HCT116 (cell line): ENCODE measurements at regions not wholly inside any gene's neighbourhood (a gene's known extent, or its start where the extent isn't known, plus 50 kb on each side); places are given as distances from the start of the nearest gene placed in this dataset.

Experiments used
- ATAC-seq: fragments of 200-7000 bp; cut with Tn5 transposase; 2 replicates; pipeline ENCODE4 v1.9.1; 2020; ENCODE audit warnings: mild to moderate bottlenecking, moderate library complexity
- BruUV-seq: library from RNA; stranded (reverse); fragments of 400-500 nt; replicated peaks from 2 replicates; lab custom pipeline; 2021; lab: Mats Ljungman, UMichigan
- CTCF ChIA-PET: fragments of 300-600 bp; sonication (Branson Sonifier 250); formaldehyde crosslinking; loops from one replicate; lab custom pipeline; 2021; ENCODE audit warnings: antibody characterized with exemption; lab: Charles Lee
- POLR2A ChIA-PET: fragments of 300-600, 350-600 bp; sonication (Branson Sonifier 250); formaldehyde crosslinking; loops from one replicate; lab custom pipeline; 2021; ENCODE audit warnings: antibody characterized with exemption; lab: Charles Lee
- RAD21 ChIA-PET, 2 experiments: fragments of 300-600 bp; sonication (Branson Sonifier 250); formaldehyde crosslinking; loops; one replicate each; lab custom pipeline; 2023; ENCODE audit warnings: low total read pairs in 2 of 2; ENCODE audit not compliant: uncharacterized antibody in 2 of 2, unreplicated experiment in 2 of 2, low non-redundant PET in 1 of 2; lab: Charles Lee
- DNase-seq: peaks from one replicate; pipeline ENCODE4 v3.0.0-alpha.2; 2010; ENCODE audit warnings: low read depth, low spot score
- H2AFZ ChIP-seq: fragments of 200-600 bp; shearing (Covaris generic), sonication (generic); 2 replicates; pipeline ENCODE4 v1.6.1; 2017; ENCODE audit warnings: low read depth, mixed run types, mixed read lengths, antibody characterized with exemption, low read length; ENCODE audit not compliant: poor library complexity, severe bottlenecking
- H3K27ac ChIP-seq: 2 replicates; pipeline ENCODE4 v1.5.1; 2012; ENCODE audit warnings: low read depth, low read length
- H3K27me3 ChIP-seq: fragments of 200-600 bp; sonication (generic); 2 replicates; pipeline ENCODE4 v1.6.1; 2016; ENCODE audit warnings: mixed run types, low read length, mixed read lengths; ENCODE audit not compliant: insufficient read depth
- H3K36me3 ChIP-seq, 2 experiments: fragments of 200-500 bp in 1 of 2; fragments of 200-600 bp in 1 of 2; sonication (Bioruptor generic) in 1 of 2; sonication (generic) in 1 of 2; 2 replicates each; pipeline versions ENCODE4 v1.5.1 to v1.6.1; 2014 to 2016; ENCODE audit warnings: low read length in 2 of 2, inconsistent platforms in 1 of 2, mixed read lengths in 1 of 2, mixed run types in 1 of 2; ENCODE audit not compliant: insufficient read depth in 2 of 2, control insufficient read depth in 1 of 2
- H3K4me1 ChIP-seq, 2 experiments: fragments of 200-600 bp in 1 of 2; sonication (generic) in 1 of 2; 2 replicates each; pipeline versions ENCODE4 v1.5.1 to v1.6.1; 2012 to 2017; ENCODE audit warnings: low read length in 2 of 2, inconsistent platforms in 1 of 2, mild to moderate bottlenecking in 1 of 2, mixed read lengths in 1 of 2, mixed run types in 1 of 2, moderate library complexity in 1 of 2; ENCODE audit not compliant: insufficient read depth in 2 of 2, control insufficient read depth in 1 of 2
- H3K4me2 ChIP-seq: fragments of 200-600 bp; sonication (generic); 2 replicates; pipeline ENCODE4 v1.6.1; 2017; ENCODE audit warnings: mixed run types, low read length, mixed read lengths
- H3K4me3 ChIP-seq, 2 experiments: fragments of 200-600 bp in 1 of 2; sonication (generic) in 1 of 2; replicated peaks in 1 of 2; 2 replicates each; pipeline ENCODE4 v1.5.1; 2011 to 2016; ENCODE audit warnings: low read length in 2 of 2, control low read depth in 1 of 2, low read depth in 1 of 2, mild to moderate bottlenecking in 1 of 2, mixed read lengths in 1 of 2, mixed run types in 1 of 2
- H3K79me2 ChIP-seq: fragments of 200-600 bp; sonication (generic); 2 replicates; pipeline ENCODE4 v1.6.1; 2017; ENCODE audit warnings: mild to moderate bottlenecking, mixed run types, low read length, moderate library complexity, mixed read lengths; ENCODE audit not compliant: insufficient read depth
- H3K9ac ChIP-seq: fragments of 200-600 bp; sonication (generic); 2 replicates; pipeline ENCODE4 v1.6.1; 2016; ENCODE audit warnings: low read length, mixed read lengths
- H3K9me2 ChIP-seq: fragments of 200-600 bp; sonication (generic), shearing (Covaris generic); 2 replicates; pipeline ENCODE4 v1.6.1; 2017; ENCODE audit warnings: mixed run types, mild to moderate bottlenecking, moderate library complexity; ENCODE audit not compliant: insufficient read depth
- H3K9me3 ChIP-seq, 2 experiments: fragments of 200-500 bp in 1 of 2; fragments of 200-600 bp in 1 of 2; sonication (Bioruptor generic) in 1 of 2; sonication (generic) in 1 of 2; 2 replicates each; pipeline ENCODE4 v1.6.1; 2014 to 2017; ENCODE audit warnings: low read length in 2 of 2, mixed read lengths in 2 of 2, inconsistent platforms in 1 of 2, low read depth in 1 of 2, mild to moderate bottlenecking in 1 of 2, mixed run types in 1 of 2, moderate library complexity in 1 of 2; ENCODE audit not compliant: control insufficient read depth in 1 of 2, insufficient read depth in 1 of 2
- H4K20me1 ChIP-seq: fragments of 200-600 bp; sonication (generic), shearing (Covaris generic); 2 replicates; pipeline ENCODE4 v1.6.1; 2017; ENCODE audit warnings: mixed run types, mild to moderate bottlenecking, moderate library complexity; ENCODE audit not compliant: insufficient read depth
- CBX3 ChIP-seq: IDR thresholded peaks from 2 replicates; pipeline ENCODE4 v1.6.1; 2012; ENCODE audit warnings: low read depth
- CEBPB ChIP-seq: IDR thresholded peaks from 2 replicates; pipeline ENCODE4 v1.6.1; 2012; ENCODE audit warnings: low read depth
- EGR1 ChIP-seq: IDR thresholded peaks from 2 replicates; pipeline ENCODE4 v1.6.1; 2012; ENCODE audit warnings: low read depth
- ELF1 ChIP-seq: IDR thresholded peaks from 2 replicates; pipeline ENCODE4 v1.6.1; 2012; ENCODE audit warnings: low read depth, borderline replicate concordance
- EZH2 ChIP-seq: fragments of 200-600 bp; sonication (generic); IDR thresholded peaks from 2 replicates; pipeline ENCODE4 v1.6.1; 2017; ENCODE audit warnings: antibody characterized with exemption, mixed run types
- EZH2phosphoT487 ChIP-seq: fragments of 200-600 bp; IDR thresholded peaks from 2 replicates; pipeline ENCODE4 v1.6.1; 2018; ENCODE audit warnings: antibody characterized with exemption, borderline replicate concordance
- FOSL1 ChIP-seq: IDR thresholded peaks from 2 replicates; pipeline ENCODE4 v1.6.1; 2012; ENCODE audit warnings: low read depth
- JUND ChIP-seq: IDR thresholded peaks from 2 replicates; pipeline ENCODE4 v1.6.1; 2012
- POLR2A ChIP-seq: IDR thresholded peaks from 2 replicates; pipeline ENCODE4 v1.7.0; 2011; ENCODE audit warnings: borderline replicate concordance; ENCODE audit not compliant: insufficient read depth, insufficient read length; ENCODE audit errors: extremely low read depth
- POLR2AphosphoS5 ChIP-seq: IDR thresholded peaks from 2 replicates; pipeline ENCODE4 v1.6.1; 2011; ENCODE audit warnings: mild to moderate bottlenecking, low read depth, low read length, moderate library complexity
- RAD21 ChIP-seq: IDR thresholded peaks from 2 replicates; pipeline ENCODE4 v1.6.1; 2012; ENCODE audit warnings: low read depth, mild to moderate bottlenecking
- SIN3A ChIP-seq: IDR thresholded peaks from 2 replicates; pipeline ENCODE4 v1.6.1; 2012; ENCODE audit warnings: low read depth
- SRF ChIP-seq: IDR thresholded peaks from 2 replicates; pipeline ENCODE4 v1.6.1; 2012; ENCODE audit warnings: low read depth
- TCF7L2 ChIP-seq: IDR thresholded peaks from 2 replicates; pipeline ENCODE4 v1.7.0; 2011; ENCODE audit warnings: borderline replicate concordance, inconsistent platforms; ENCODE audit not compliant: insufficient read depth, insufficient read length; ENCODE audit errors: extremely low read depth
- ZFX ChIP-seq: fragments of 450-650 bp; IDR thresholded peaks from 2 replicates; pipeline ENCODE4 v1.6.1; 2017
- ZNF274 ChIP-seq: fragments of 200-500 bp; sonication (Bioruptor generic); IDR thresholded peaks from 2 replicates; pipeline ENCODE4 v1.6.1; 2014; ENCODE audit warnings: mild to moderate bottlenecking, low read depth, low read length, inconsistent platforms
- intact Hi-C: fragments of 100-400 bp; cut with micrococcal nuclease; formaldehyde crosslinking; loops from 2 replicates; pipeline ENCODE4 v1.10.0; 2022
- TF ChIP-seq, protein P1 (sequence below), 3 experiments: fragments of 200-600 bp in 1 of 3; sonication (generic) in 1 of 3; IDR thresholded peaks in 2 of 3; conservative IDR thresholded peaks in 1 of 3; 2 replicates each; pipeline ENCODE4 v1.5.1; 2012 to 2017; ENCODE audit warnings: low read depth in 2 of 3, low read length in 2 of 3, antibody characterized with exemption in 1 of 3, borderline replicate concordance in 1 of 3, control low read depth in 1 of 3, mild to moderate bottlenecking in 1 of 3, mixed read lengths in 1 of 3, mixed run types in 1 of 3, moderate library complexity in 1 of 3; ENCODE audit not compliant: insufficient read depth in 1 of 3
- TF ChIP-seq, protein P2 (sequence below): IDR thresholded peaks from 2 replicates; pipeline ENCODE4 v1.6.1; 2012
- TF ChIP-seq, protein P3 (sequence below): IDR thresholded peaks from 2 replicates; pipeline ENCODE4 v1.6.1; 2012; ENCODE audit warnings: low read depth

DNA sequence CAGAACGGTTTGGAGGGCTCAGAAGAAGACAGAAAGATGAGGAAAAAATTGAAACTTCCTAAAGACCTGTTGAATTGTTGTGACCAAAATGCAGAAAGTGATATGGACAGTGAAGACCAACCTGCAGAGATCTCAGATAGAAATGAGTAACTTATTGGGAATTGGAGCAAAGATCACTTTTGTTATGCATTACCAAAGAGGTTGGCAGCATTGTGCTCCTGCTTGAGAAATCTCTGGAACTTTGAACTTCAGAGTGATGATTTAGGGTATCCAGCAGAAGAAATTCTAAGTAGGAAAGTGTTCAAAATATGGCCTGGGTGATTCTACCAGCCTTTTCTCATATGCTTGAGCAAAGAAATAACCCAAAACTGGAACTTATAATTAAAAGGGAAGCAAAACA, 136.0 kb downstream of the GJA1 start:
- DNase-seq, result no peak
- Histone ChIP-seq H3K79me2 (no peaks in the 10 kb centered on the region), H3K9me2 (no peaks in the 10 kb centered on the region), H3K36me3 (no peaks in the 10 kb centered on the region), H4K20me1 (no peaks in the 10 kb centered on the region), H3K4me3 (no peak overlapping the region), H3K9me3 (no peaks in the 10 kb centered on the region), H3K9ac (no peak overlapping the region), H3K4me1 (no peaks in the 10 kb centered on the region), H3K27ac (no peak overlapping the region), H3K27me3 (no peaks in the 10 kb centered on the region), H2AFZ (no peak overlapping the region), H3K4me2 (no peak overlapping the region)
- no TSS peak for BruUV-seq
- POLR2A ChIA-PET, result no interaction called here
- ATAC-seq, result no peak
- TF ChIP-seq, protein P1, sequence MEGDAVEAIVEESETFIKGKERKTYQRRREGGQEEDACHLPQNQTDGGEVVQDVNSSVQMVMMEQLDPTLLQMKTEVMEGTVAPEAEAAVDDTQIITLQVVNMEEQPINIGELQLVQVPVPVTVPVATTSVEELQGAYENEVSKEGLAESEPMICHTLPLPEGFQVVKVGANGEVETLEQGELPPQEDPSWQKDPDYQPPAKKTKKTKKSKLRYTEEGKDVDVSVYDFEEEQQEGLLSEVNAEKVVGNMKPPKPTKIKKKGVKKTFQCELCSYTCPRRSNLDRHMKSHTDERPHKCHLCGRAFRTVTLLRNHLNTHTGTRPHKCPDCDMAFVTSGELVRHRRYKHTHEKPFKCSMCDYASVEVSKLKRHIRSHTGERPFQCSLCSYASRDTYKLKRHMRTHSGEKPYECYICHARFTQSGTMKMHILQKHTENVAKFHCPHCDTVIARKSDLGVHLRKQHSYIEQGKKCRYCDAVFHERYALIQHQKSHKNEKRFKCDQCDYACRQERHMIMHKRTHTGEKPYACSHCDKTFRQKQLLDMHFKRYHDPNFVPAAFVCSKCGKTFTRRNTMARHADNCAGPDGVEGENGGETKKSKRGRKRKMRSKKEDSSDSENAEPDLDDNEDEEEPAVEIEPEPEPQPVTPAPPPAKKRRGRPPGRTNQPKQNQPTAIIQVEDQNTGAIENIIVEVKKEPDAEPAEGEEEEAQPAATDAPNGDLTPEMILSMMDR (IDR thresholded peaks at IDR 0.05 in 2 of 3, conservative IDR thresholded peaks at IDR 0.05 in 1 of 3; ENCODE audit: borderline replicate concordance in 1 of 3, insufficient read depth in 1 of 3, low read depth in 2 of 3, low read length in 2 of 3), result no peak
- TF ChIP-seq CBX3 (no peak), ELF1 (no peak), SRF (no peak), CEBPB (no peak), EZH2phosphoT487 (no peak), TCF7L2 (no peak), JUND (no peak), POLR2A (no peak), SIN3A (no peak), EZH2 (no peak), EGR1 (no peak), FOSL1 (no peak), POLR2AphosphoS5 (no peak), ZNF274 (no peak), ZFX (no peak), RAD21 (no peak)
- TF ChIP-seq, protein P2, sequence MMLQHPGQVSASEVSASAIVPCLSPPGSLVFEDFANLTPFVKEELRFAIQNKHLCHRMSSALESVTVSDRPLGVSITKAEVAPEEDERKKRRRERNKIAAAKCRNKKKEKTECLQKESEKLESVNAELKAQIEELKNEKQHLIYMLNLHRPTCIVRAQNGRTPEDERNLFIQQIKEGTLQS, result no peak
- TF ChIP-seq, protein P3, sequence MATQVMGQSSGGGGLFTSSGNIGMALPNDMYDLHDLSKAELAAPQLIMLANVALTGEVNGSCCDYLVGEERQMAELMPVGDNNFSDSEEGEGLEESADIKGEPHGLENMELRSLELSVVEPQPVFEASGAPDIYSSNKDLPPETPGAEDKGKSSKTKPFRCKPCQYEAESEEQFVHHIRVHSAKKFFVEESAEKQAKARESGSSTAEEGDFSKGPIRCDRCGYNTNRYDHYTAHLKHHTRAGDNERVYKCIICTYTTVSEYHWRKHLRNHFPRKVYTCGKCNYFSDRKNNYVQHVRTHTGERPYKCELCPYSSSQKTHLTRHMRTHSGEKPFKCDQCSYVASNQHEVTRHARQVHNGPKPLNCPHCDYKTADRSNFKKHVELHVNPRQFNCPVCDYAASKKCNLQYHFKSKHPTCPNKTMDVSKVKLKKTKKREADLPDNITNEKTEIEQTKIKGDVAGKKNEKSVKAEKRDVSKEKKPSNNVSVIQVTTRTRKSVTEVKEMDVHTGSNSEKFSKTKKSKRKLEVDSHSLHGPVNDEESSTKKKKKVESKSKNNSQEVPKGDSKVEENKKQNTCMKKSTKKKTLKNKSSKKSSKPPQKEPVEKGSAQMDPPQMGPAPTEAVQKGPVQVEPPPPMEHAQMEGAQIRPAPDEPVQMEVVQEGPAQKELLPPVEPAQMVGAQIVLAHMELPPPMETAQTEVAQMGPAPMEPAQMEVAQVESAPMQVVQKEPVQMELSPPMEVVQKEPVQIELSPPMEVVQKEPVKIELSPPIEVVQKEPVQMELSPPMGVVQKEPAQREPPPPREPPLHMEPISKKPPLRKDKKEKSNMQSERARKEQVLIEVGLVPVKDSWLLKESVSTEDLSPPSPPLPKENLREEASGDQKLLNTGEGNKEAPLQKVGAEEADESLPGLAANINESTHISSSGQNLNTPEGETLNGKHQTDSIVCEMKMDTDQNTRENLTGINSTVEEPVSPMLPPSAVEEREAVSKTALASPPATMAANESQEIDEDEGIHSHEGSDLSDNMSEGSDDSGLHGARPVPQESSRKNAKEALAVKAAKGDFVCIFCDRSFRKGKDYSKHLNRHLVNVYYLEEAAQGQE, result no peak
- intact Hi-C loops, result no loop called here
- RAD21 ChIA-PET, result no interaction called here
- CTCF ChIA-PET, result no interaction called here
